Keratinocyte (primary cell): ENCODE measurements at regions not wholly inside any gene's neighbourhood (a gene's known extent, or its start where the extent isn't known, plus 50 kb on each side); places are given as distances from the start of the nearest gene placed in this dataset.

Experiments
- CTCF ChIP-seq, 3 experiments: IDR thresholded peaks in 1 of 3; conservative IDR thresholded peaks in 1 of 3; optimal IDR thresholded peaks in 1 of 3; 2 replicates in 2 of 3; 3 replicates in 1 of 3; pipeline versions ENCODE3 to v1.5.1; 2011; ENCODE audit warnings: low read length in 3 of 3, mild to moderate bottlenecking in 3 of 3, moderate library complexity in 2 of 3, control low read depth in 1 of 3, inconsistent platforms in 1 of 3; ENCODE audit not compliant: insufficient read depth in 2 of 3; ENCODE audit errors: extremely low read depth in 1 of 3
- EZH2 ChIP-seq: IDR thresholded peaks from one replicate; pipeline ENCODE4 v1.6.1; 2012; ENCODE audit warnings: inconsistent platforms, mild to moderate bottlenecking, low read length, moderate library complexity

GRCh38 chr16:66286527-66286926, 80.0 kb upstream of the CDH5 start:
- TF ChIP-seq CTCF (optimal IDR thresholded peaks at IDR 0.05 in 1 of 3, IDR thresholded peaks at IDR 0.05 in 1 of 3, conservative IDR thresholded peaks at IDR 0.05 in 1 of 3; ENCODE audit: extremely low read depth in 1 of 3, insufficient read depth in 2 of 3, low read length in 3 of 3), result no peak
- TF ChIP-seq EZH2, result no peak
